Ishikawa (cell line): ENCODE measurements at regions not wholly inside any gene's neighbourhood (a gene's known extent, or its start where the extent isn't known, plus 50 kb on each side); places are given as distances from the start of the nearest gene placed in this dataset.

Experiments used
- CEBPB ChIP-seq: IDR thresholded peaks from 2 replicates; pipeline ENCODE4 v1.6.1; 2012
- CREB1 ChIP-seq: IDR thresholded peaks from 2 replicates; pipeline ENCODE4 v1.6.1; 2012; ENCODE audit warnings: low read depth
- EGR1 ChIP-seq: IDR thresholded peaks from 2 replicates; pipeline ENCODE4 v1.6.1; 2012
- EP300 ChIP-seq: IDR thresholded peaks from 2 replicates; pipeline ENCODE4 v1.6.1; 2012; ENCODE audit warnings: borderline replicate concordance
- FOXM1 ChIP-seq: IDR thresholded peaks from 2 replicates; pipeline ENCODE4 v1.6.1; 2012; ENCODE audit warnings: low read depth, borderline replicate concordance
- NFIC ChIP-seq: IDR thresholded peaks from 2 replicates; pipeline ENCODE4 v1.6.1; 2012
- RAD21 ChIP-seq: IDR thresholded peaks from 2 replicates; pipeline ENCODE4 v1.6.1; 2012; ENCODE audit warnings: low read depth
- TAF1 ChIP-seq: IDR thresholded peaks from 2 replicates; pipeline ENCODE4 v1.6.1; 2012; ENCODE audit warnings: low read depth, mild to moderate bottlenecking
- TCF12 ChIP-seq: IDR thresholded peaks from 2 replicates; pipeline ENCODE4 v1.6.1; 2012; ENCODE audit warnings: low read depth
- TEAD4 ChIP-seq: IDR thresholded peaks from 2 replicates; pipeline ENCODE4 v1.6.1; 2012
- YY1 ChIP-seq: IDR thresholded peaks from 2 replicates; pipeline ENCODE4 v1.6.1; 2012; ENCODE audit warnings: low read depth
- ZBTB7A ChIP-seq: IDR thresholded peaks from 2 replicates; pipeline ENCODE4 v1.6.1; 2012; ENCODE audit warnings: low read depth
- TF ChIP-seq, protein P1 (sequence below): IDR thresholded peaks from 2 replicates; pipeline ENCODE4 v1.6.1; 2012
- TF ChIP-seq, protein P2 (sequence below): IDR thresholded peaks from 2 replicates; pipeline ENCODE4 v1.6.1; 2012; ENCODE audit warnings: low read depth, mild to moderate bottlenecking
- TF ChIP-seq, protein P3 (sequence below): IDR thresholded peaks from 2 replicates; pipeline ENCODE4 v1.6.1; 2012

DNA sequence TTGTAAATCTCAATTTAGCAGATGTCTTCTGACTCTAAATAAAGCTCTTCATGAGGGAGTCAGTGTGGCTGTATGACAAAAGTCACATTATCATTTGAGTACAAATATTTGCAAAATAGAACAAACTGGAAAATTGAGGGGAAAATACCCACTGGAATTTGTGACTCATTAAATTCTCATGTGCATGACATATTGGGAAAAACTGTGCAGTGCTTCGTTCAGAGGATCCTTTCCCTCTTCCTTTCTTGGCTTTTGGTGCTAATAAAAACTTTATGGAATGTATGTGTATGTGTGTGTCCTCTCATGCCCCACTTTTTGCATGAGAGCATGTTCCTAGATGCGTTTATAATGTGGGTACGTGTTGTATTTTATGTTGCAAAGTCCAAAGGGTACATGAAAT lies 267.8 kb downstream of the KTN1 start:
- TF ChIP-seq YY1: no peak
- TF ChIP-seq EGR1: no peak
- TF ChIP-seq FOXM1: no peak
- TF ChIP-seq ZBTB7A: no peak
- TF ChIP-seq CEBPB: no peak
- TF ChIP-seq, protein P1, sequence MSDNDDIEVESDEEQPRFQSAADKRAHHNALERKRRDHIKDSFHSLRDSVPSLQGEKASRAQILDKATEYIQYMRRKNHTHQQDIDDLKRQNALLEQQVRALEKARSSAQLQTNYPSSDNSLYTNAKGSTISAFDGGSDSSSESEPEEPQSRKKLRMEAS: no peak
- no peak for TF ChIP-seq TAF1
- TF ChIP-seq TEAD4: no peak

DNA sequence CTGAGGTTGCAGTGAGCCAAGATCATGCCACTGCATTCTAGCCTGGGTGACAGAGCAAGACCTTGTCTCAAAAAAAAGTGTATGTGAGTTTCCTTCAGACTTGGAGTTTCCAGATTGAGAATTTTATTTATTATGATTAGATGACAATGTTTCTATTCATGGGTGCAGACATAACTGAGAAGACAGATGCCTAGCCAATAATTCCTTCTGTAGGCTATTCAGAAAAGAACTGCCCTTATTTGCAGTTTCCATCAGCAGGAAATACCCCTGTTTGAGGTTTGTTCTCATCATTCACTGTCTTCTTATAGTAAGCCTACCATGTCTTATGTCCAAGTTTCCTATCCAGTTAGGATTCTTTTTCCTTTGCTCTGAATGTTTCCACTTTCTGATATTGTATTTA lies 269.0 kb downstream of the KTN1 start:
- no peak for TF ChIP-seq ZBTB7A
- TF ChIP-seq CEBPB: no peak
- TF ChIP-seq TCF12: no peak
- TF ChIP-seq, protein P2, sequence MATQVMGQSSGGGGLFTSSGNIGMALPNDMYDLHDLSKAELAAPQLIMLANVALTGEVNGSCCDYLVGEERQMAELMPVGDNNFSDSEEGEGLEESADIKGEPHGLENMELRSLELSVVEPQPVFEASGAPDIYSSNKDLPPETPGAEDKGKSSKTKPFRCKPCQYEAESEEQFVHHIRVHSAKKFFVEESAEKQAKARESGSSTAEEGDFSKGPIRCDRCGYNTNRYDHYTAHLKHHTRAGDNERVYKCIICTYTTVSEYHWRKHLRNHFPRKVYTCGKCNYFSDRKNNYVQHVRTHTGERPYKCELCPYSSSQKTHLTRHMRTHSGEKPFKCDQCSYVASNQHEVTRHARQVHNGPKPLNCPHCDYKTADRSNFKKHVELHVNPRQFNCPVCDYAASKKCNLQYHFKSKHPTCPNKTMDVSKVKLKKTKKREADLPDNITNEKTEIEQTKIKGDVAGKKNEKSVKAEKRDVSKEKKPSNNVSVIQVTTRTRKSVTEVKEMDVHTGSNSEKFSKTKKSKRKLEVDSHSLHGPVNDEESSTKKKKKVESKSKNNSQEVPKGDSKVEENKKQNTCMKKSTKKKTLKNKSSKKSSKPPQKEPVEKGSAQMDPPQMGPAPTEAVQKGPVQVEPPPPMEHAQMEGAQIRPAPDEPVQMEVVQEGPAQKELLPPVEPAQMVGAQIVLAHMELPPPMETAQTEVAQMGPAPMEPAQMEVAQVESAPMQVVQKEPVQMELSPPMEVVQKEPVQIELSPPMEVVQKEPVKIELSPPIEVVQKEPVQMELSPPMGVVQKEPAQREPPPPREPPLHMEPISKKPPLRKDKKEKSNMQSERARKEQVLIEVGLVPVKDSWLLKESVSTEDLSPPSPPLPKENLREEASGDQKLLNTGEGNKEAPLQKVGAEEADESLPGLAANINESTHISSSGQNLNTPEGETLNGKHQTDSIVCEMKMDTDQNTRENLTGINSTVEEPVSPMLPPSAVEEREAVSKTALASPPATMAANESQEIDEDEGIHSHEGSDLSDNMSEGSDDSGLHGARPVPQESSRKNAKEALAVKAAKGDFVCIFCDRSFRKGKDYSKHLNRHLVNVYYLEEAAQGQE: no peak
- no peak for TF ChIP-seq NFIC
- TF ChIP-seq, protein P1: no peak
- TF ChIP-seq FOXM1: no peak
- TF ChIP-seq TEAD4: no peak
- TF ChIP-seq TAF1: no peak
- TF ChIP-seq, protein P3, sequence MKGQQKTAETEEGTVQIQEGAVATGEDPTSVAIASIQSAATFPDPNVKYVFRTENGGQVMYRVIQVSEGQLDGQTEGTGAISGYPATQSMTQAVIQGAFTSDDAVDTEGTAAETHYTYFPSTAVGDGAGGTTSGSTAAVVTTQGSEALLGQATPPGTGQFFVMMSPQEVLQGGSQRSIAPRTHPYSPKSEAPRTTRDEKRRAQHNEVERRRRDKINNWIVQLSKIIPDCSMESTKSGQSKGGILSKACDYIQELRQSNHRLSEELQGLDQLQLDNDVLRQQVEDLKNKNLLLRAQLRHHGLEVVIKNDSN: no peak
- no peak for TF ChIP-seq EGR1

DNA sequence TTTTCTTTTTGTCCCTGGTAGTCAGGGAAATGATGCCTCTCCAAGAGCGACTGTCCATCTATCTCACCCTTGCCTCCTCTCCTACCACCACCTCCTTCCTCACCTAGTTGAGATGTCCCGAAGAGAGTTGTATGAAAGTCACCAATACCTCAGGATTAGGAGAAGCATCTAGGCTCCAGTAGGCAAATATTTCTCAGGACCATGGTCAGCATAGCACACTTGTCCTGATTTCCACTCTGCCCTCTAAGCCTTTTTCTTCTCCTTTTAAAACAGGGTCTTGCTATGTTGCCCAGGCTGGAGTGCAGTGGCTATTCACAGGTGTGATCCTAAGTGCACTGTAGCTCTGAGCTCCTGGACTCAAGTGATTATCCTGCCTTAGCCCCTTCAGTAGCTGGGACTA lies 268.4 kb upstream of the PELI2 start:
- TF ChIP-seq, protein P2: peak; percentile 70
- no peak for TF ChIP-seq EP300
- no peak for TF ChIP-seq CREB1
- TF ChIP-seq TCF12: no peak

DNA sequence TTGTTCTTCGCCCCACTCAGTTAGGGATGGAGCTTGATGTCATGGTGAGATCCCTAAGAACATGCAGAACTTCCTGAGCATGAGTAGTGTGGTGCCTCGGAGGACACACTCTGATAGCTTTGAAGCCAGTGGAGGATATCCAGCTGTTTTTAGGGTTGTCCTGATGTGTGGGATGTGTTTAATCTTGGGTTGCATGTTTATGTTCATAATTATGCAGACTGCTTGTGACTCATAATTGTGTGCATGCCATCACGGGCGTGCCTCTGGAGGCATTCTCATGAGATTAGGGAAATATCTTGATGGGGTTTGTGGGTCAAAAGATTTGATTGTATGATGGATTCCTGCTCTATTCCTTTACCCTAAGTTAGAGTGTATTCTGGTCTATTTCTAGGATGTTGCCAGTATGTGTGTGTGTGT lies 267.4 kb upstream of the PELI2 start:
- TF ChIP-seq CREB1 (no peak), EGR1 (no peak), TEAD4 (no peak), TCF12 (no peak), ZBTB7A (no peak), TAF1 (no peak), CEBPB (no peak), YY1 (no peak), RAD21 (no peak), FOXM1 (no peak), EP300 (no peak), NFIC (no peak)
- TF ChIP-seq, protein P2: no peak
- TF ChIP-seq, protein P3: no peak
- TF ChIP-seq, protein P1: no peak

DNA sequence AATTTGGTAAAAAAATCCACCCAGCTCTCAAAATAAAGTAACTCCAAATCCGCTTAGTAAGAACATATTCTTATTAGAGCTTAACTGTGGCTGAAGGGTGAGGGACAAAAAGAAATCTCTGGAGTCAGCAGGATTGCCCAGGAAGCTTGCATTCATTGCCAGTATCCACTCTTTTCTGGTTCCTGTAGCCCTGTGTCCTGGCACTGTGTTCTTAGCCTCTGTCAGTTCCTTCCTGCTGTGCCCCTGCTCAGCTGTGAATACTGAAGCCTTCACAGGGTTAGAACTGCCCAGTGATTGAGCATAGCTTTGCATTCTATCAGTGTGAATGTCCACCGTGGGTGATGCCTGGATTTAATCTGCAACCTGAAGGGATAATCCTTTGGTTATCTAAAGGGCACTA lies 266.9 kb upstream of the PELI2 start:
- TF ChIP-seq EGR1 (no peak), ZBTB7A (no peak), CREB1 (no peak), EP300 (no peak), TAF1 (no peak), NFIC (no peak), FOXM1 (no peak), YY1 (no peak), TCF12 (no peak)
- TF ChIP-seq, protein P1: no peak
- TF ChIP-seq, protein P3: no peak
- TF ChIP-seq, protein P2: no peak
